Esophagus squamous epithelium (tissue), 5 donors: ENCODE measurements at regions not wholly inside any gene's neighbourhood (a gene's known extent, or its start where the extent isn't known, plus 50 kb on each side); places are given as distances from the start of the nearest gene placed in this dataset.

Experiments
- DNase-seq: peaks from one replicate; lab custom pipeline; 2025; lab: John Stamatoyannopoulos, UW
- H3K27ac ChIP-seq, 4 donors: fragments of 200-600 bp; sonication (generic); one replicate each; pipeline ENCODE4 v1.5.1; 2016 to 2019; ENCODE audit warnings: mild to moderate bottlenecking in 1 of 4
- H3K27me3 ChIP-seq, 4 donors: fragments of 200-600 bp; sonication (generic); 1 replicate in 3 of 4; 2 replicates in 1 of 4; pipeline versions ENCODE4 v1.5.1 to v1.6.0; 2017 to 2021; ENCODE audit warnings: antibody characterized with exemption in 1 of 4
- H3K36me3 ChIP-seq, 3 donors: fragments of 200-600 bp; sonication (generic); one replicate each; pipeline ENCODE4 v1.5.1; 2016 to 2019
- H3K4me1 ChIP-seq, 3 donors: fragments of 200-600 bp; sonication (generic); one replicate each; pipeline ENCODE4 v1.5.1; 2017 to 2019
- H3K4me3 ChIP-seq, 4 donors: fragments of 200-600 bp; sonication (generic); 1 replicate in 3 of 4; 2 replicates in 1 of 4; pipeline ENCODE4 v1.5.1; 2016 to 2019; ENCODE audit warnings: mild to moderate bottlenecking in 2 of 4, moderate library complexity in 1 of 4
- H3K9me3 ChIP-seq, 3 donors: fragments of 200-600 bp; sonication (generic); one replicate each; pipeline ENCODE4 v1.5.1; 2016 to 2019
- POLR2A ChIP-seq, 4 donors: fragments of 450-650 bp; IDR thresholded peaks; one replicate each; pipeline ENCODE4 v1.6.1; 2017; ENCODE audit warnings: antibody characterized with exemption in 4 of 4, mild to moderate bottlenecking in 4 of 4, moderate library complexity in 3 of 4
- WGBS, 2 donors: methylation state at CpG; one replicate each; pipeline ENCODE4 v1.1.5; 2018; 5-methylcytosine and 5-hydroxymethylcytosine counted together
- intact Hi-C: fragments of 100-400 bp; cut with DNase I; formaldehyde crosslinking; loops from one replicate; pipeline ENCODE4 v1.15.0; 2022
- TF ChIP-seq, protein P1 (sequence below), 6 experiments: fragments of 450-650 bp in 4 of 6; fragments of 200-600 bp in 2 of 6; sonication (generic) in 2 of 6; IDR thresholded peaks; one replicate each; pipeline ENCODE4 v1.5.1; 2016 to 2019; ENCODE audit warnings: antibody characterized with exemption in 6 of 6, mild to moderate bottlenecking in 4 of 6, moderate library complexity in 4 of 6
- donor health status: DM: yes; HTN: yes; CAD: no.

GRCh38 chr18:11259469-11260150, 110.2 kb upstream of the PIEZO2 start:
- 64 to 70% methylated on average over 9 to 10 of the region's 10 CpGs for WGBS, 2 donors
- intact Hi-C loops: no loop called here

DNA sequence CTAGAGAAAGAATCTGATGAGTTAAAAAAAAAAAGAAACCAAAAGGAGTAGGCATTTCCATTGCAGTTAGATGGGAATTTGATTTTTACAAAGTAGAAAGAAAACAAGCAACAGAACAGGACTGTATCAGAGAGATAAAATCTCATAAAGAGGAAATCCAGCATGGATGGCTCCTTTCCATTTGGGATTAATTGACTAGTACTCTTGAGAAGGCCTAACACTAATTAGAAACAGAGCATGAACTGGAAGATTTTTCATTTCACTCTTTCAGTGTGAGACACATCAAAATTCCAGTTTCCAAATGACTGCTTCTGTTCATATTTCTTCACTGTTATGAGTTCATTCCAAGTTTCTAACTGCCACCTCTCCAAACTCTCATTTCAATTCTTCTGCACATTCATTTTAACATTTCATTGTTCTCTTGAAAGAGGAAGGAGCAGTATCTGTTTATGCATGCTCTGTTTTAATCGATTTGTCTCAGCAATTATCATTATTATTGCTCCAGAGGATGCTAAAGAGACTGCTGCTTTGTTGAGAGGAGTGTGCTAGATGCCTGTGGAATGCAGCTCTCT, 108.8 kb upstream of the PIEZO2 start:
- Histone ChIP-seq H3K4me1 (no peaks in the 10 kb centered on the region), H3K9me3 (no peaks in the 10 kb centered on the region), H3K4me3 (no peak overlapping the region), H3K27me3 (no peaks in the 10 kb centered on the region), H3K27ac (no peak overlapping the region), H3K36me3 (no peaks in the 10 kb centered on the region)
- WGBS, 2 donors: 25 to 29% methylated on average over 1 of the region's 1 CpG
- intact Hi-C loops: no loop called here
- no peak for TF ChIP-seq POLR2A (IDR thresholded peaks at IDR 0.05)
- no peak for DNase-seq

More at GRCh38 chr18:11259469-11260150, 110.2 kb upstream of the PIEZO2 start:
- TF ChIP-seq, protein P1, sequence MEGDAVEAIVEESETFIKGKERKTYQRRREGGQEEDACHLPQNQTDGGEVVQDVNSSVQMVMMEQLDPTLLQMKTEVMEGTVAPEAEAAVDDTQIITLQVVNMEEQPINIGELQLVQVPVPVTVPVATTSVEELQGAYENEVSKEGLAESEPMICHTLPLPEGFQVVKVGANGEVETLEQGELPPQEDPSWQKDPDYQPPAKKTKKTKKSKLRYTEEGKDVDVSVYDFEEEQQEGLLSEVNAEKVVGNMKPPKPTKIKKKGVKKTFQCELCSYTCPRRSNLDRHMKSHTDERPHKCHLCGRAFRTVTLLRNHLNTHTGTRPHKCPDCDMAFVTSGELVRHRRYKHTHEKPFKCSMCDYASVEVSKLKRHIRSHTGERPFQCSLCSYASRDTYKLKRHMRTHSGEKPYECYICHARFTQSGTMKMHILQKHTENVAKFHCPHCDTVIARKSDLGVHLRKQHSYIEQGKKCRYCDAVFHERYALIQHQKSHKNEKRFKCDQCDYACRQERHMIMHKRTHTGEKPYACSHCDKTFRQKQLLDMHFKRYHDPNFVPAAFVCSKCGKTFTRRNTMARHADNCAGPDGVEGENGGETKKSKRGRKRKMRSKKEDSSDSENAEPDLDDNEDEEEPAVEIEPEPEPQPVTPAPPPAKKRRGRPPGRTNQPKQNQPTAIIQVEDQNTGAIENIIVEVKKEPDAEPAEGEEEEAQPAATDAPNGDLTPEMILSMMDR (IDR thresholded peaks at IDR 0.05): no peak
- no peak for TF ChIP-seq POLR2A (IDR thresholded peaks at IDR 0.05)
- no peak overlapping the region for H3K27ac ChIP-seq
- peaks cover 0 to 9% (median 0%) of the 10 kb centered on the region in 3 donors for H3K9me3 ChIP-seq
- H3K36me3 ChIP-seq: no peaks in the 10 kb centered on the region
- no peak overlapping the region for H3K4me3 ChIP-seq
- DNase-seq: peak; percentile 5
- H3K4me1 ChIP-seq: no peaks in the 10 kb centered on the region
- H3K27me3 ChIP-seq: no peaks in the 10 kb centered on the region

DNA sequence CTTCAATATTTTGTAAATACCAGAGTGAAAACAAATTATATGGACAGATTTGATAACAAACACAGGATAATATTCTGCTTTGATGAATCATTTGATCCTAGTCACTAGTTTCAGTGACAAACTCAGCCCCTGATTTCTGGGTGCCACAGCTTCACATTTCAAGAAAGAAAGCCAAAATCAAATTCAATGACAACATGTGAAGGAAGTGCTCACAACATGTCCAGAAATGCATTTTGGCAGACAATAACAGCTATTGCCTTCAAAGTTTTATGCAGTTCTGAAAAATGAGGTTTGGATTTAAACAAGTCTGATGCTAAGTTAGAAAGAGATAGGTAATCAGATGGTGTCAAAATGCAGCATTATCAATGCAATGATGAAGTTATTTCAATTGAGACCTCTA, 106.9 kb upstream of the PIEZO2 start:
- no peak for DNase-seq
- H3K27ac ChIP-seq: no peak overlapping the region
- TF ChIP-seq, protein P1 (IDR thresholded peaks at IDR 0.05): no peak
- no peak for TF ChIP-seq POLR2A (IDR thresholded peaks at IDR 0.05)
- H3K4me3 ChIP-seq: no peak overlapping the region
- no peaks in the 10 kb centered on the region for H3K4me1 ChIP-seq
- no peaks in the 10 kb centered on the region for H3K36me3 ChIP-seq
- intact Hi-C loops: no loop called here
- H3K9me3 ChIP-seq: no peaks in the 10 kb centered on the region
- no peaks in the 10 kb centered on the region for H3K27me3 ChIP-seq

DNA sequence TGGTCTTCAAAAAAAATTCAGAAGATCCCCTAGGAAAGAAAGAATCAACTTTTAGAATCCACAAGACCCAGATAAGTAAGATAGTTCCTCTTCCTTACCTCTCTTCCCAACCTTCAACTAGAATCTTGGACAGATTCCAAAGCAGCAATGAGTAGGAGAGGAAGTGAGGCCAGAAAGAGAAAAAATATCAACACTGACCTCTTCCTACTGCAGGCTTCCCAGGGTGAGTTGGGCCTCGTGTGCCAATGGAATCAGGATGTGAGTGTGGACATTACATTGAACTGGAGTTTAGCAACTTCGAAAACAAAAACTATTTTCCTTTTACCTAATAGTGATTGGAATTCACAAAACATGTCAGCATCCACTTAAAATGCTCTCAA, 102.5 kb upstream of the PIEZO2 start:
- WGBS, 2 donors: 32 to 46% methylated on average over 2 of the region's 2 CpGs
- DNase-seq: no peak
- H3K4me3 ChIP-seq: no peak overlapping the region
- no peaks in the 10 kb centered on the region for H3K4me1 ChIP-seq
- no peaks in the 10 kb centered on the region for H3K36me3 ChIP-seq
- peak overlapping the region in 1 of 4 donors; percentile 32 for H3K27ac ChIP-seq
- intact Hi-C loops: no loop called here
- H3K27me3 ChIP-seq: no peaks in the 10 kb centered on the region
- H3K9me3 ChIP-seq: no peaks in the 10 kb centered on the region
- TF ChIP-seq, protein P1 (IDR thresholded peaks at IDR 0.05): no peak
- TF ChIP-seq POLR2A (IDR thresholded peaks at IDR 0.05): no peak

DNA sequence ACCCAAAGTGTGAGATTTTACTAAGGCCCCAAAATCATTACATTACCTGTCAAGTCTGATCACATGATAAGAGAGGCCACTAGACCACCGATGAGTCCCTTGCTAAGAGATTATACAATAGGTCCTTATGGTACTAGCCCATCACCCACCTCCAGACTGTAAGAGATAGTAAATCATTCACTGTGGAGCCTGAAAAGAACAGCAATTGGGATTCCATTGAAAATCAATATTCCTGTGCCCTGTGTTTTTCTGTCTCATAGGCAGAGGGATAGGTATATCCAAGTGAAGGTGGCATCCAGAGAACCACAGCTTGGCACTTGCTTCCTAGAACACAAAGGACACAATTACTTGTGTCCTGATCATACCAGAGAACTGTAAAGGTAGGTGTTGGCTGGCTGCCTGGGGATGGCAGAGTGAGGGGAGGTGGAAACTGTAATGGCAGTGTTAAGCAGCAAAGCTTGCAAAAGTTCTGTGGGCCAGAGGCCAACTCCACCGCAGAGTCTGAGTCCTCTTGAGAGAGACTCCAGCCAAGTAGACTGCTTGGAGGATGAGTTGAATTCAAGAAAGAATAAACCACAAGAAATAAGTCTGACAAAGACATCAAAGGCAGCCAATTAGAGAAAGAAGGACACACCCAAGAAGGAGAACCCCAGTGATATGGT, 102.0 kb upstream of the PIEZO2 start:
- TF ChIP-seq, protein P1 (IDR thresholded peaks at IDR 0.05): no peak
- TF ChIP-seq POLR2A (IDR thresholded peaks at IDR 0.05): no peak
- DNase-seq: no peak
- Histone ChIP-seq H3K4me1 (no peaks in the 10 kb centered on the region), H3K27ac (no peak overlapping the region), H3K27me3 (no peaks in the 10 kb centered on the region), H3K4me3 (no peak overlapping the region), H3K9me3 (no peaks in the 10 kb centered on the region), H3K36me3 (no peaks in the 10 kb centered on the region)
- 57 to 64% methylated on average over 2 of the region's 2 CpGs for WGBS, 2 donors
- intact Hi-C loops: no loop called here
